ENCODE measurements at regions not wholly inside any gene's neighbourhood (a gene's known extent, or its start where the extent isn't known, plus 50 kb on each side); places are given as distances from the start of the nearest gene placed in this dataset.

GRCh38 chr7:118026791-118027190 is 153.6 kb upstream of the CTTNBP2 start:
- TF ChIP-seq CTCF (IDR thresholded peaks at IDR 0.05): no peak
- TF ChIP-seq POLR2A (IDR thresholded peaks at IDR 0.05): no peak
